ENCODE measurements at regions not wholly inside any gene's neighbourhood (a gene's known extent, or its start where the extent isn't known, plus 50 kb on each side); places are given as distances from the start of the nearest gene placed in this dataset.

DNA sequence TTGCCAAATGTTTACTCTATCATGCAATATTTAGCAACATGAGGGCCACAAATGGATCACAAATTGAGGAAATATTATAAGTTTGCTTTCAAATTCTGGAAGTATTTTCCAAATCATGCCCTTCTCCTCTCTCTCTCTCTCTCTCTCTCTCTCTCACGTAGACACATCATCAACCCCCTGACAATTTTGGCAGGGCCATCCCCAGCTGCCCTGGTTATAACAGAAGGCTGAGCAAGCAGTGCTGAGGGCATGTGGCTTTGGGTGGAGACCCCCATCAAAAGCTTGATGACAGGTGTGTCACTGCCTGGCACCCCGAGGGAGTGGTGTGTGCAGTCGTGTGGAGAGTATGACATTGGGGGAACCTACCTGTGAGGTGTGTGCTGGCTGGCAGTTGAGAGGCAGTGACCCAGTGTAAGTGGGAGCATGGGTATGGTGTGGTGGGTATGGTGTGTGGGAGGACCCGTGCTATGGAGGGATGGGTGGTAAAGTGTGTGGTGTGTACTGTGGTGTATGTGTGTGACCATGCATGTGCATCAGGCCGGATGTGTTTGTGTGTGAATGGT is 224.5 kb downstream of the TTC32 start:
- no peak for DNase-seq (ENCODE audit: low spot score)

DNA sequence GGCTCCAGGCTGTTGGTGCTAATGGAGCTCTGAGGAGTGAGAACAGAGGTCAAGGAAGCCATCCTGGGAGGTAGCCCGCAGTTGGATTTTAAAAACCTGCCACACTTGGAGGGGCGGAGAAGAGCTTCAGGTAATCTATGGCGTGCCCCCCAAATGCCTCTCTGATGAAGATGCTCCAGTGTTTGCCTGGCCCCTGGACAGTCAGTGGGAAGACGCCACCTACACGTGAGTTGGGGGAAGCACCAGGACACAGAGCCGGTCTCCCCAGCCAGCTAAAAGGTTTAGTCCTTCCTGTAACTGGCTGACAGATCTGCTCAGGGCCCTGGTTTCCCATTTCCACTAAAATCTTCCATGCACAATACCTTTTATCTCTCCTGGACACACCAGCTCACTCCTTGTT is 225.0 kb downstream of the TTC32 start:
- no peak for DNase-seq (ENCODE audit: low spot score)

DNA sequence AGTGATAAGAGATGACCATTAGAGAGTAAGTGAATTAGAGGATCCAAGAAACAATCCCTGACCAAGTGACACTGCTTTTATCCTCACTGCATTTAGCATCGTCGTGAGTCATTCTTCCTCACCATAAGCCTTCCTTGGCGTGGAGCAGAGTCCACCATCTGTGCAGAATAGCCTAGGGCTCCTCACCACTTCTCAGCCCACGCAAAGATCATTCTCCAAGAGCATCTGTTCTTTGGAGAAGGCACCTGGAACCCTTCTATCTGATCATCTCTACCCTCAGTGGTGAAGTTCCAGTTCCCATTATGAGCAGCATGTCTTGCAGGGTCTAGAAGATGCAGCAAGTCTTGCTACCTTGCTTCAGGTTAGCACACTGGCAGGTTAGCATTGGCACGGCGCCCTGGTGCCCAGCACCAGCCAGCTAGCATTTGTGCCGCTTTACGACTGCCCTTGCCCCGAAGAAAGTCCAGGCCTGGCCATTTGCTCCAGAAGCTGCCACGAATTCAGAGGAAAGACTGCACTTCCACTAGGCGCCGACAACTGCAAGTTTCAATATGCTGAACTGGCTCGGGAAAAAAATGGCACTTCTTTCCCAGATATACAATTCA is 225.8 kb downstream of the TTC32 start:
- no peak for DNase-seq (ENCODE audit: low spot score)

DNA sequence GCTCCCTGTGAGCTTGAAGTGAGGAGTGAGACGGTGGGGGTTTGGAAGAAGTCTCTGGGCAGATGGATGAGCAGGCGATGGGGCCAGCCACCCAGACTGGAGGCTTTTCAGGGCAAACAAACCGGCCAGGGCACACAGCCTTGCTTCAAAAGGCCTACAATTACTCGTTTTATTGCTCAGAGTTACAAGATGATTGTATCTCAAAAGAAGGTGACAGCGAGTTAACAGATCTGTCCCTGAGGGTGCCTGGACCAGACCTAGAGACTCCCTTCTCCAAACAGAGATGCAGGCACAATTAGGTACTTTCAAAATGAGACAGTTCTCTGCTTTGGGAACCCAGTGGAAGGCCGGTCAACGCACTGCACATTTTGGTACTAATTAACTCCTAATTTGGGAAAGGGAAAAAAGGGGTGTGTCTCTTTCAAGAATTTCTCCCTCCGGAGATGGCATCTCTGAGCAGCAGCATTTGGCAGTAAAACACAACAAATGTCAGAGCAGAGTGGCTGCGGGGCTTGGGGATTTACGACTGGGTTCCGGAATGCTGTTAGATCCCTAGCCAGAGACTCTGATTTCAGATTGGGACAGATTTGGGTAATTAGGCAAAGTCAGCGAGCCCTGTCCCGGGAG is 226.7 kb downstream of the TTC32 start:
- no peak for DNase-seq (ENCODE audit: low spot score)

DNA sequence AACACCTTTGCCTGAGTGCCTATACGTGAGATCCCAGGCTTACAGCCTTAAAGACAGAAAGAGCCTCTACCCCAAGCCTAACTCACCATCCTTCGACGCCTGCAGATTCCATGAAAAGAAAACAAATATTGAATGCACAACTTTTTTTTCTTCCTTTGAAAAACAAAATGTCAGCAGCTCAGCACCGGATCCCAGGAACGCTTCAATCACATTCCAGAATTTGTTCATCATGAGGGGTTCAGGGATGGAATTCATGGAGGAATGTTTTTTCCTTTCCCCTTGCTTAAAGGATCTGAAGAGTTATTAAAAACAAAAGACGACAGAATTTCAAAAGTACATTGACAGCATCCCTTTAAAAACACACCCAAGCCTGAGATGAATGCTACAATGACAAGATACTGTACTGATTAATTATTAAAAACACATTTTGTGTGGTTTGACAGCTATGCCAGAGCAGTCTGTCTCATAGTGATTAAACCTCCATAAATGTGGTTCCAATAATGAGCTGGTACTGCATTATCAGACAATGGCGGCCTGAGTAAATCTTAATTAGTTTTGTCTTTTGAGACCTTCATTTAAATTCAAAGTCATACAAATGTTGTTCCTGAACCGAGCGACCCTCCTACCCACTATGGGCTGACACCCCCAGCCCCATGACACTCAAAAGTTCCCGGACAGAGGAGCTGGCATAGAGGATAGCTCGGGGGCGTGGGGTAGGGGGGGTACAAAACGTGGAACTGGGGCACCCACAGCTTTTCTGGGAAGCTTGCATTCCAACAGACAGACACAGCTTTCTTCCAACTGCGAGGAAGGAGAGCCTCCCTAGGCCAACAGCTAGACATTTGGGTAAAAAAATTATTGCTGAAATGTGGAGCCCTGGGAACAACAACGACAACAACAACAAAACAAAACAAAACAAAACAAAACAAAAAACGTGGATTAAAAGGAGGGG is 227.5 kb downstream of the TTC32 start:
- DNase-seq (ENCODE audit: low spot score), result no peak

DNA sequence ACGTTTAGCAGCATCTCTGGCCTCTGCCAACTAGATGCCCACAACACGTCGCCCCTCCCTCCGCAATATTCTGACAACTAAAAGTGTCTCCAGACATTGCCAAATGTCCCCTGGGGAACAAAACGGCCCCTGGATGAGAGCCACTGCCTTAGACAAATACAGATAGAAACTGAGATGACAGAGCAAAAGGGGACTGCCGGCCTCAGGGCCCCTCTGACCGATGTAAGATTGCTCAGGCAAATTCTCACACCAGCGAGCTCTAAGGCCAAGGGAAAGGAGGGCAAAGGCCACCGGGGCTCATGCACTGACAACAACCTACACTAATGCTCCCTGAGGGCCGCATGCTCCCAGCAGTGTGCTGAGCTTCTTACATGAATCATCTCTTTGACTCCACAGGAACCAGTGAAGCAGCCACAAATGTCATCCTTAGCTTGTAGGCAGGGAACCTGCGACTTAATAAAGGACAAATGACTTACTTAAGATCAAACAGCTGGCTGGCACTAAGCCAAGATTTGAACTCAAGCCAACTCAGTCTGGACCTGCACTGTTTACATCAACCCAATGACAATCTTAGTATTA is 228.5 kb downstream of the TTC32 start:
- DNase-seq (ENCODE audit: low spot score), result no peak

DNA sequence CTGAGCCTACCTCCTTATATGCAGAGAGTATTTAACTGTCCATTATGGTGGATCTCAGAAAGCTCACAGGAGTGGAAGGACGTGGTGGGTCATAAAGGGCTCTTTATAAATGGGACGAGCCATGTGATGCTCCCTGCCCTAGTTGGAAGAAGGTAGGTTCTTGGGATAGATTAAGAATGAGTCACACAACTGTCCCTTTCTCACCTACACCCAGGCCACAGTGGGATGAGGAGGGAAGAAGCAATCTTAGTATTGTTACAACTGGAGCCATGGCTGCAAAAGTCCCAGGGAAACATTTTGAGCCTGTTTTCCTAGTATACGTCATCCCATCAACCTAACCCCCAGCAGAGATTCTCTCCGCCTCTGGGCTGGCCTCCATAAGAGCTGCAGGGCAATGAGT is 229.9 kb downstream of the TTC32 start:
- no peak for DNase-seq (ENCODE audit: low spot score)

DNA sequence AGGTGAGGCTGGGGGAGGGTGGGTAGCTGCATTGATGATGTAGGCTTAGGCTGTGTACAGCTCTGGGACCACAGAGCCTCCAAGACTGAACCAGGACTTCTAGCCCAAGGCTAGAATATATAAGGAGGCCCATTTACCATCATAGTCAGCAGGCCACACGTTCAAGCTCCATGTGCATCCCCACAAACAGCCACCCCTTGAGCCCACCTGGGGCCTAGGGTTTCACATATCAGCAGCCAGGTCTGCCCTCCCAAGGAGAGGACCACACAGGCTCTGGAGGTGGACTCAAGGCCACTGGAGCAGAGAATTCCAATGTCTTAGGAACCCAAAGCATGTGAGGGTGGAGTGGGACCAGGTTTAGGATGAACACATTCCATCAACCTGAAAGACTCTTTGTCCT is 230.5 kb downstream of the TTC32 start:
- no peak for DNase-seq (ENCODE audit: low spot score)

DNA sequence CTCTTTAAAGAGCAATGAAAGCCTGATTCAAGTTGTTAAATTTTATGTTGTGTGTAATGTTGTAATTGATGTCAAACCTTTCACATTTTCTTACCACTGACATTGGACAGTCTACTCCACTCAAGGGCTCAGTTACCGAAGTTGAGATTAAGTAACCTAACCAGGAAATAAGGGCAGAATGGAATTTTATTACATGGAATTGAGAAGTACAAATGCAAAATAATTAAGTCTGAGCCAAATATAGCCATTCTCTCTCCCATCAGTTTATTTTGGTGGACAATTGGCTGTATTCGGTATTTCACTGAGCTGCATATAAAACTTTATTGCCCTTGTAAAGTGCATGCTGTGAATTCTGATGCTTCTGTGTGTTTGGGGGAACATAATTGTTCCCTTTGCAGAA is 231.5 kb downstream of the TTC32 start:
- no peak for DNase-seq (ENCODE audit: low spot score)

DNA sequence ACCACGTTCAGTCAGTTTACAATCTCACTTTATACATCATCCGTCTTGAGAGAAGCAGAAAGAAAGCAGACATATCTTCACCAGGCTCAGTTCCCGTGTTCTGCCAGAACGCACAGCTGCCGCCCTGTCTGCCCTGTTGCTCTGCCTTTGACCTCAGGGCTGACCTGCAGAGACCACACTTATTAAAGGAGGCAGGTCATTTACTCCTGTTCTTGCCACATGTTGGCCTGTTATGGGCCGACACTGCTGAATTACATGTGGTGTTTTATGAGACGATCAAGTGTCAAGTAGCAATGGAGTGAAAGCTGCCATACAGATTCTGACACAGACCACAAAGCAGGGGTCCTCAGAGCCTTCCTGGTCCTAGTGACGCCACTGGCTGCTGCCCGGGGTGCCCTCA is 232.2 kb downstream of the TTC32 start:
- DNase-seq (ENCODE audit: low spot score), result no peak

DNA sequence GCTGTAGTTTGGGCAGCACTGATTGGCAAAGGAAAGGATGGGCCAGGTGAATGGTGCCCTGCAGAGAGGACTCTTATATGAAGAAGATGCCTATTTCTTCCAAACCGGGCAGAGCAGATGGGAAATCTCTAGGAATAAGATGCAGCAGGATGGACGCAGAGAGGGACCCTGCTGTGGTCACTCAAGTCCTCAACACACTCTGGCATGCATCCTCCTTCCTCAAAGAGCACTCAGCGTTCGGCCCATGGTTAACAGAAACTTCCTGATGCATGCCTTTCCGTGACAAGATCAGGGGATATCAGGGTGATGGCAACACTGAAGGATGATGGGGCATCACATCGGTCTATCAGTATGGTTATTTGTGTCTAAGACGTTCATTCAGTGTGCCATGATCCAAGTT is 232.7 kb downstream of the TTC32 start:
- no peak for DNase-seq (ENCODE audit: low spot score)

DNA sequence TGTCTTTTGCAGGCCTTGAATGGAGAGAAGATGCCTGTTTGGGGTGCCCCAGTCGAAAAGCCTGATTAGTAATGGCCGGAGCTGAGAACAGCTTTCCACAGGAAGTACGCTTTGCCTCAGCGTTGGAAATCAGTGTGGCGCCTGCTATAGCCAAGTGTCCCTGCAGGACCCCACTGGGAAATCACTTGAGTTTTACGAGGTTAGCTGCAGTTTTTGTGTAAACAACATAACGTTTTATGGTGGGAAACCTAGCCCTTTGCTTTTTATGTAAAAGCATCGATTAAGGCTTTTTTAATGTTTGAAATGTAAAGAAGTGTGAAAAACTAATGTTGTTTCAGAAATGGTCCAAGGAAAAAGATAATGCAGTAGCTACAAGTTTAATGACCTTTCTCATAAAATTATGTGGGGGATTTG is 234.2 kb downstream of the TTC32 start:
- DNase-seq (ENCODE audit: low spot score), result no peak

DNA sequence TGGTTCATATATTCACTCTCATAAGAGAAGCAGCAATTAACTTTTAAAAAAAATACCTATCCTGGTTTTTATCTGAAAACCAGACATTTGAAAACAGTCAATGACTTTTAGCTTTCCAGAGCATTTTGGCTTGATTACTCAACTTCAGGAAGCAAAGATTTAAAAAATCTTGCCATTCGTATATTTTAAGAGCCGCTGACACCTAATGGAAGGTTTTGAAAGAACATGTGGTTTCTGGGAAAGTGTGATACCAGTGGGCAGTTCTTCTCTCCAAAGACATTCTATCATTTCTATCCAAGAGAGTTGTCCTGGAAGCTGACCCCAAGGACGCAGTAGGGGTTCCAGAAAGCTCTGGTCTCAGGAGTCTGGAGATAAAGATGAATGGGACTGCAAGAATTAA is 234.7 kb downstream of the TTC32 start:
- DNase-seq (ENCODE audit: low spot score), result no peak

DNA sequence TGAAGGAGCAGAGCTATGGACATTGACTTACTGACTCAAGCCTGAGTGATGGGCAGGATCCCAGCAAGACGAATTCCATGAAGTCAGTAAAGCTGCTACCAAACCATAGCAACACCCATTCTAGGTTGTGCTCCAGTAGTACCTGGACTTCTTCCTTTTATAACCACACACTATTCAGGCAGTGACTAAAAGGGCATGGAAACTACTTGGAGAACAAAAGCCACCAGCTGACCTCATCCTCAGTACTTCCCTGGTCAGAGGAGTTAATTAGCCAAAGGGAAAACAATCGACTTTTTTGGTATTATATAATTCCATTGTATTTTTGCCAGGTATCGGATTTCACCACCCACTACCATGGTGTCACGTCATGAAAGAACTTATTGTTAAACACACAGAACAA is 237.1 kb downstream of the TTC32 start:
- DNase-seq (ENCODE audit: low spot score), result no peak

DNA sequence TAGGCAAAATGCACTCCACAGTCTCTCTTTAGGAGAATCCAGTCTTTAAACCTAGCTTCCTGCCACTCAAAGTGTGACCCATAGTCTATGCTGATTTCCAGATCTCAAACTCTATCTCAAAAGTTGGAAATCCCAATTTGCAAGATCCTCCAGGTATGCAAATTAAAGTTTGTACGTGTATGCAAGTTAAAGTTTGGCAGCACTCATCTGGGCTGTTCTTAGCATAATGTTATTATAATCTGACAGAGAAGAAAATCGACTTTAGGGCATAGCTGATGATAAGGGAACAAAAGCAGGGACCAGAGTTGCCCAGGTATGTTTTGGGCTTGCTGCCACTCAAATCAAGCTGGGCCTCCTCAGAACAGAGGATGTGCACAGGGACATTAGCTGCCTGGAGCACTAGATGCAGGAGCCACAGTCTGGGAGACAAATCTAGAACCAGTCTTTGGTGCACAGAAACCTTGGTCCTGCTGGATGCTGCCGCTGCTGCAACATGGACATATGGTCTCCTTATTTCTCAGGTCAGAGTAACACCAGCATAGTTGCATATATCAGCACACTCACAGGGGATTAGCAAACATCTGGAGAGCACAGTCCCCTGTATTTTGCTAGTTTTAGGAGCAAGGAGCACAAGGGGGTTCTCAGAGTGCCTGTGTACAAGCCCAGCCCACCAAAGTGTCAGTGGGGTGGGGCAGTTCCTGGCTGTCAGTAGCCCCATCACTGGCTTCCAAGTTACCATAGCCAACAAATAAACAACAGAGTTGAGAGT is 242.6 kb downstream of the TTC32 start:
- no peak for DNase-seq (ENCODE audit: low spot score)

DNA sequence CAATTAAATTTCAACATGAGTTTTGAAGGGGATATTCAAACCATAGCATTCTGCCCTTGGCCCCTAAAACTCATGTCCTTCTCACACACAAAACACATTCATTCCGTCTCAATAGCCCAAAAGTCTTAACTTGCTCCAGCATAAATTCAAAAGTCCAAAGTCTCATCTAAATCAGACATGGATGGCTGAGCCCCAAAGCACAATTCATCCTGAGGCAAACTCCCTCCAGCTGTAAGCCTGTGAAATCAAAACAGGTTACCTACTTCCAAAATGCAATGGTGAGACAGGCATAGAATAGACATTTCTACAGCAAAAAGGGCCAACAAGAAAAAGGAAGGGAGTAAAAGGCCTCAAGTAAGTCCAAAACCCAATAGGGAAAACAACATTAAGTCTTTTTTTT is 245.8 kb downstream of the TTC32 start:
- DNase-seq (ENCODE audit: low spot score), result no peak

DNA sequence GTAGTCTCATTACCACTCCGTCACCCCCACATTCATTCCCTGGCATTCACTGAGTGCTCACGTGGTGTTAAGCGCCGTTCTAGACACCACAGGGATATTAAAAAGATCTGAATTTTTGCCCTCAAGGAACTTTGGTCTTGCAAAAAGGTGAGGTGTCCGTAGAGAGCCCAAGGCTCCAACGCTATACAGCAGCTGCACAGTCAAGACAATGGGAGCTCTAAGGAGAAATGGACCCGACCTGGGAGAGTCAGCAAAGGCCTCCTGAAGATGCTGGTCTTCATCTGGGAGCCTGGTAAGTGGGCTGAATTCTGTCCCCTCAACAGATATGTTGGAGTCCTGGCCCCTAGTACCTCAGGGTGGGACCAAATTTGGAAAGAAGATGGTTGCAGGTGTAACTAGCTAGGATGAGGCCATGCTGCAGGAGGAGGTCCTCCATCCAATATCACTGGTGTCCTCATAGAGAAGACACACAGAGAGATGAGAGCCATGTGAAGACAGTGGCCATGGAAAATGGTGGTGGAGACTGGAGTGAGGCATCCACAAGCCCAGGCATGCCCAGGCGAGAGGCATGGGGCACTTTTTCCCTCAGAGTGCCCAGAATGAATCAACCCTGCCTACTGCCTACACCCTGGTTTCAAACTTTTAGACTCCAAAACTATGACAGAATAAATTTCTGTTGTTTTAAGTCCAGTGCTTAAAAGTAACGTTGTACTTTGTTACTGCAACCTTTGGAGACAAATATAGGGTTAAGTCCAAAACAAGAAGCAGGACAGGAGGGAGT is 247.3 kb downstream of the TTC32 start:
- no peak for DNase-seq (ENCODE audit: low spot score)

DNA sequence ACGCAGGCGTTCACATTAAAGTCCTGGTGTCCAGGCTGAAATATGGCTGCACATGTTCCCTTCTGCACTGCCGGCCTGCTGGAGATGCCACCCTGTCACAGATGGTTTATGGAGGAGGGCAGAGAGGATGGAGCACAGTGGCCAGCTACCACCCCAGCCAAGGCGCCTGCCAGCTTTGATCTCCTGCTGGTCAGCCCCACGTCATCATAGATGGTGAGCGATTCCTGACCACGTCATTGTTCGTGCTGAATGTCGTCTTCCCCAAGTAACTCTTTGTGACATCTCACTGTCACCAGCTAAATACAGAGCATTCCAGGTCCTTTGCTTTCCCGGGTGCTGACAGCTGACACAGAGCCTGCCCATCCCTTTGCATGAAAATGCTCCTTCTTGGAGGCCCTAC is 248.3 kb downstream of the TTC32 start:
- DNase-seq (ENCODE audit: low spot score), result no peak

DNA sequence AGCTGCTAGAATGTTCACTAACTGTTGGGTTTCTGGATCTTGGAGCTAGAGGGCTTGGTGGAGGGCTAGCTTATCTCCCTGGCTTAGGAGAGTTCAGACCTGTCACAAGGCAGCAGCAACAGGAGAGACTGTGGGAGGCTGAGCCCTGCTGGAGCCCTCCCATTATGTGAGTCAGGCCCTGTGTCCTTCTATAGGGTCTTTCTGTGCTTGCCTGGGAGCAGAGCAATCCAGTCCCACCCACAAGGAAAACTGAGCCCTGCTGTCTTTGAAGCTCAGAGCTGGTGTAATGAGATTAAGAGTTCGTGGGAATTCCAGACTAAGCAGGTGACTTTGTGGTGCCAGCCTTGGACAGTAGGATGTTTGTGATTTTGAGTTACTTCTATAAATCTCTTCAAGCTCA is 249.0 kb downstream of the TTC32 start:
- no peak for DNase-seq (ENCODE audit: low spot score)

DNA sequence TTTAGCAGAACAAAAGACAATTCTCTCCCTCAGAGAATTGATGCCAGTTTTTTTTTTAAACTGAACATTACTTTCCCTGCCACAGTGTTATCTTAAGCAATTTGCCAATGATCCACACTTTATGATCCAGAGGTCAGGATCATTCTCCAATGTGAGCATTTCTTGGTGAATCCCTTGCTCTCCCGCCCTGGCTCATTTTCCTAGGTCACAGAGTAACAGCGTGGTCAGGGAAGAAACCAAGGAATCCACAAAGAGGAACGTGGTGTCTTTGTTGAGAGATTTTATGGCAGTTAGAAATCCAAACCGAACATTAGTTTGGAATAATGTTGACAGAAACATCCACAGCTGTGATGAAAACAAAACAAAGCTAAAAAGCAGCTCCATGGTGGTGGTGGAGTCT is 250.3 kb downstream of the TTC32 start:
- DNase-seq (ENCODE audit: low spot score), result no peak

DNA sequence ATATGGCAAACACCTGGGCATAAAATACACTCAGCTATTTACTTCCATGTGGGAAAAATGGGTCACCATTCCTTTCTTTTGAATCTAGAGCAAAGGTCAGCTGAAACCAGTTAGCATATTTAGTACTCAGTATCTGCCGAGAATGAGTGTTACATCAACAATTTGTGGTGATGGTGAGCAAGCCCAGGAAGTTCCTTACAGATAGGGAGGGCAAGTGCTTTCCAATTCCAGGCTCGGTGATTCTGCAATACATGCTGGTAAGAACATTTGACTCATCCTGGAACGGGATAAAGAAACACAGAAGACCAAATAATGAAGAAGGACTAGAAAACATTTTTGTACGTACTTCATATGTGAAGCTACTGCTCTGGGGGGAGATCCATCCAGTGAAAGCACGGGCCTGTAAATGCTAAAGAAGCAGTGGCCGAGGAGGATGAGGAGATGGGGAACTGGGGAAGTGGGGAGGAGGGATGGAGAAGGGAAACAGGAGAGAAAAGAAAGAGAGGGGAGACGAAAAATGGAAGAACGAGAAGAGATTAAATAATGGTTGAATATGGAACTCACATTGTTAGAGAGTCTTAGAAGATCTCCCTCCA is 251.9 kb downstream of the TTC32 start:
- DNase-seq (ENCODE audit: low spot score), result no peak
